Right ventricle myocardium superior (tissue), 1 donor: ENCODE measurements at regions not wholly inside any gene's neighbourhood (a gene's known extent, or its start where the extent isn't known, plus 50 kb on each side); places are given as distances from the start of the nearest gene placed in this dataset.
A peak's percentile ranks its signal among the peaks of the same experiment; 100 is the strongest.

ENCODE experiments used
- ATAC-seq: fragments of 200-7000 bp; cut with Tn5 transposase; one replicate; pipeline ENCODE4 v1.9.1; 2020; ENCODE audit warnings: mild to moderate bottlenecking; ENCODE audit not compliant: poor library complexity
- DNase-seq: peaks from one replicate; pipeline ENCODE4 v3.0.0-alpha.2; 2020
- intact Hi-C: fragments of 100-400 bp; cut with DNase I; formaldehyde crosslinking; loops from one replicate; pipeline ENCODE4 v1.11.2; 2022
- donor health status: DM: no; HTN: yes; CAD: no; lungs with severe emphysema.

DNA sequence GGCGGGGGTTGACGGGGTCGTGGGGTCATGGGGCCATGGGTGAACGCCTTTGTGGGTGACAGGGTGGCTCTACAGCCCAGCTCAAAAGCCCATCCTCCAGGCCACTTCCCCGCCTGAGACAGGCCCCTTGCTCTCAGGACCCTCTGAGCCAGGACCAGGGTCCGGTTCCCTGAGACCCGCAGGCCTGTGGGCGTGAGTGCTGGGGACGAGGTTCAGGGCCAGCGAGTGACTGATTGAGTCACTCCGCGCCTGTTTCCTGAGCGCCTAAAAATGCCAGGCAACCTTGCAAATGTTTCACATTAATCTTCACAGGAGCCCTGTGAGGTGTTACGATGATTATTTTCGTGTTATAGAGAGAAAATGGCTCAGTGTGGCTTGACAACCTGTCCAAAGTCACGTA is 97.8 kb downstream of the ZNF674 start:
- ATAC-seq = no peak
- intact Hi-C loops = no loop called here

DNA sequence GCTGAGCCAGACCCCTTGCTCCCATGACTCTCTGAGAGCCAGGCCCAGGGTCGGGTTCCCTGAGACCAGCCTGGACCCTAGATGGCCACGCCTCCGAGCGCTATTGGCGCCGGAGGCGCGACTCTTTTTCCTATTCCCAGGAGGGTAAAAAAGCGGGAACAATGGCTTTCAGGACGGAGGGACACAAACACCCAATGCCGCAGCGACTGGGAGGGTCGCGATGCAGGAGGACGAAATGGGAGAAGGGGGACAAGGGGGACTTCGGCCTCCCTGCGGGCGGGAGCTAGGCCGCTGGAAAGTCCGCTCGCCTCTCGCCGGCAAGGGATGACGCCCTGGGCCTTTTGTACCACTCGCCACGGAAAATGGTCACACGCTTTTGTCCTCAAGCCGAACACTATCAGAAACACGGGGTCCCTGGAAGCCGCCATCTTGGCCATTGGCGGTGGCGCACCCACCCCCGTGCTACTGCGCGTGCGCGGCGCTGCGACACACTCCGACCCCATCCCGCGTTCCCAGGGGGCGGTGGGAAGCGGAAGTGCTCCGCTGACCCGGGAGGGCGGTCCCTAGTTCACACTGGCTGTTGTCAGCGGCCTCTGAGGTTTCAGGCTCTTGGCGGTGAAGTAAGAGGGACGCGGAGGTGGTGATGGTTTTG is 98.4 kb downstream of the ZNF674 start:
- ATAC-seq = peak; percentile 100
- intact Hi-C loops = no loop called here
- DNase-seq = peak; percentile 92

More for the DNA sequence above, 97.8 kb downstream of the ZNF674 start:
- DNase-seq = no peak

- no peak for ATAC-seq
- no peak for DNase-seq
- intact Hi-C loops = no loop called here
Measured at GRCh38 chrX:46444011-46444410, 101.2 kb downstream of the ZNF674 start.

- ATAC-seq = no peak
- DNase-seq = no peak
- intact Hi-C loops = no loop called here
Measured at GRCh38 chrX:46436744-46437143, 108.5 kb downstream of the ZNF674 start.

DNA sequence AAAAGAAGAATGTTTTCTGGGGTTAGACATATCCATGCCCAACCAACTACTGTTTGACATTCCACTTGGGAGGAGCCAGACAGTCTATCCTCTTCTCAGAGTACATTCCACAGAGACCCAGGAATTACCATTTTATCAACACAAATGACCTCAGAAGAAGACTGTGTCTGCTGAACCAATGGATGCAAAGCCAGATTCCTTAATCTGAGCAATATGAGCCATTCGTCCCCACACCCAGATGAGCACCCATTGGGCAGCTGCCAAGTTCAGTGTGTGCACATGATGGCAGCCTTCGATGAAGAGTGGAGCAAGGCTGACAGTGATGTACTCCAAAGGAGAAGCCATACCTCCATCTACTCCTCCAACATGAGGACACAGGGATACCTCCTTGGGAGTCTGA is 111.3 kb downstream of the ZNF674 start:
- ATAC-seq (no peak), DNase-seq (no peak)
- intact Hi-C loops = no loop called here

- ATAC-seq = no peak
- intact Hi-C loops = no loop called here
- DNase-seq = peak; percentile 72
Measured at GRCh38 chrX:46408553-46409407, 136.4 kb downstream of the ZNF674 start.

- no peak for DNase-seq
- intact Hi-C loops = no loop called here
- no peak for ATAC-seq
Measured at GRCh38 chrX:46407753-46408130, 137.5 kb downstream of the ZNF674 start.

DNA sequence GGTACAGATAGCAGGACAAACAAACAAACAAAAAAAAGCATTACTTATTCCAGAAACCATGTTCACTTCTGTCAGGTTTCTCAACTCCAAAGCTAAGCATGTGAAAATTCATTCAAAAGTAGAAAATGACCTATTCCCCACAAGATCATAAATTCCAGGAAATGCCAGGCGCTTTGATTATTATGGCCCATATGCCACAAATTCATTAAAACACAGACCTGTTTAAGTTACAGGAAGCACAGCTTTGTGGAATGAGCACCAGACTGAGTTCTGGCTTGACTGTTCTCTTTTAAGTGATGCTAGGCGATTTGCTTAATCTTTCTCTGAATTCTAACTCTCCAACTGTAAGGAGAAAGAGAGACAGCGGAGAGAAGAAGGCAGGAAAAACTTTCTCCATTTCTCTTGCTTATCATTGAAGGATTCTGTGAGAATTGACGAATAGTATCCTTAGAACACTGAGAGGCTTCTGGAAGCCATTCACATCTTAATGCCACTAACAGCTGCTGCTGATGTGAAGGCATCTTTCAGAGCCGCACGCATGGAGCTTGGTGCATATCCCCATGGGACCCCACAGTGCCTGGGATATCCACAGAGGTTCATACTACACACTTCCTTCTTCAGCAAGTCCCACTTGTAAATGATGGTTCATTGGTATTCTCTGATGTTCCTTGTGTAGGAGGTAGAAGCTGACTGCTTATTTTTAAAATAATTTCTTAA is 138.0 kb downstream of the ZNF674 start:
- DNase-seq (no peak), ATAC-seq (no peak)
- intact Hi-C loops = no loop called here

DNA sequence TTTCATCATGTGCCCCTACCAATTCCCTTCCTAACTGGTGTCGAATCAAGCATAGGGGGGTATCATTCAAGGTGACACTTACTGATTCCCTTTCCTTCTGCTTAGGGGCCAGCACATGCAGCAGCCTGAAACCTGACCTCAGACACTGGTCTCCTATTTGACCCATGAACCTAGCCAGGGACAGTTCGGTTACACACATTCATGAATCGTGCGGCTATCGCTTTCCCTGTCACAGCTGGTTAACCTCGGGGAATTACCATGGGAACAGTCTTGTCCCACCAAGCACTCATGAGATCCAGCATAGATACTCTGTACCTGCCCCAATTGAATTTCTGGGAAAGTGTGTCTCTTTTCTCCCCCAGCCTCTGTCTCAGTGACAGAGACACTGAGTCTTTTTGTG is 140.4 kb downstream of the ZNF674 start:
- ATAC-seq (no peak), DNase-seq (no peak)
- intact Hi-C loops = no loop called here

GRCh38 chrX:46400530-46401443 is 144.4 kb downstream of the ZNF674 start:
- no peak for ATAC-seq
- intact Hi-C loops = no loop called here
- DNase-seq = no peak

DNA sequence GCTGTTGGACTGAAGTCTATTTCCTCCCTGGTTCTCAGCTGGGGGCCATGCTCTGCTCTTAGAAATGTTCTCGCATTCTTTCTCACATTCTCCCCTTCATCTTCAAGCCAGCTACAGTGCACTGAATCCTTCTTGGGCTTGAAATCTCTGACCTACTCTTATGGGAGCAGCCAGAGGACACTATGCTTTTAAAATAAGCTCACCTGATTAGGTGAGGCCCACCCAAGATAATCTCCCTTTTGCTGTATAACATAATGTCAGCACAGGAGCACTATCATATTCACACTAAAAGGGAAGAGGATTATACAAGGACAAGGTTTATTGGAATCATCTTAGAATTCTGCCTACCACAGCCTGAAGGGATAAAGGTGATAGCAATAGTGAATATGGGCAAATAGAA is 146.3 kb downstream of the ZNF674 start:
- intact Hi-C loops = no loop called here
- no peak for DNase-seq
- ATAC-seq = no peak

GRCh38 chrX:46398126-46398525 is 147.1 kb downstream of the ZNF674 start:
- intact Hi-C loops = no loop called here
- ATAC-seq (no peak), DNase-seq (no peak)

DNA sequence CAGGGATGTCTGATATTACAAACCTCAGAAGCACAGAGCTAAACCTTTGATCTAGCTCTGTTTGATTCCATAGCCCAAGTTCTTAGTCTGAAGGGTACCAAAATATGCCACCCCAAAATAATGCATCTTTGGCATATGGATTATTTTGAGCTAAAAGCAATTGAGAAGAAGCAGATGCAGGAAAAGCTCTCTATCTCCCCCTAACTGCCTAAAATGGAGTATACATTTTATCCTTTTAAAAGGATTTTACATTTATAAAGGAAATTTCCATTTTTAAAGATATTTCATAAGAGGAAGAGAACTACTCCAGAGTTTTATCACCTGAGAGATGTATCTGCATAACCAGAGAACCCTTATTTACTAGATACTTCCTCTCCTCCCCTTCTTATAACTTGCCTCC is 158.7 kb downstream of the ZNF674 start:
- DNase-seq = no peak
- intact Hi-C loops = no loop called here
- ATAC-seq = no peak

DNA sequence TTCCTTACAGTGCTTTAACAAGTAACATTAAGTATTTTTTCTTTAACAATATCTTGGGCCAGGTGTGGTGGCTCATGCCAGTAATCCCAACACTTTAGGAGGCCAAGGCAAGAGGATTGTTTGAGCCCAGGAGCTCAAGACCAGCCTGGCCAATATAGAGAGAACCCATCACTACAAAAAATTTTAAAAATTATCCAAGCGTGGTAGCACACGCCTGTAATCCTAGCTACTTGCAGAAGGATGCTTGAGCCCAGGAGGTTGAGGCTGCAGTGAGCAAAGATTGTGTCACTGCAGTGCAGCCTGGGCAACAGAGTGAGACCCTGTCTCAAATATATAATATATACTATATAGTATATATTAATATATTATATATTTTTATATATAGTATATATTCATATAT is 162.2 kb downstream of the ZNF674 start:
- DNase-seq = no peak
- intact Hi-C loops = no loop called here
- ATAC-seq = no peak

GRCh38 chrX:46382595-46382994 is 162.6 kb downstream of the ZNF674 start:
- ATAC-seq (no peak), DNase-seq (no peak)
- intact Hi-C loops = no loop called here

- intact Hi-C loops = no loop called here
Measured at GRCh38 chrX:46381630-46382029, 163.6 kb downstream of the ZNF674 start.

GRCh38 chrX:46380148-46380752 is 165.0 kb downstream of the ZNF674 start:
- intact Hi-C loops = no loop called here
- no peak for ATAC-seq
- DNase-seq = no peak

More at GRCh38 chrX:46381630-46382029, 163.6 kb downstream of the ZNF674 start:
- DNase-seq (no peak), ATAC-seq (no peak)

DNA sequence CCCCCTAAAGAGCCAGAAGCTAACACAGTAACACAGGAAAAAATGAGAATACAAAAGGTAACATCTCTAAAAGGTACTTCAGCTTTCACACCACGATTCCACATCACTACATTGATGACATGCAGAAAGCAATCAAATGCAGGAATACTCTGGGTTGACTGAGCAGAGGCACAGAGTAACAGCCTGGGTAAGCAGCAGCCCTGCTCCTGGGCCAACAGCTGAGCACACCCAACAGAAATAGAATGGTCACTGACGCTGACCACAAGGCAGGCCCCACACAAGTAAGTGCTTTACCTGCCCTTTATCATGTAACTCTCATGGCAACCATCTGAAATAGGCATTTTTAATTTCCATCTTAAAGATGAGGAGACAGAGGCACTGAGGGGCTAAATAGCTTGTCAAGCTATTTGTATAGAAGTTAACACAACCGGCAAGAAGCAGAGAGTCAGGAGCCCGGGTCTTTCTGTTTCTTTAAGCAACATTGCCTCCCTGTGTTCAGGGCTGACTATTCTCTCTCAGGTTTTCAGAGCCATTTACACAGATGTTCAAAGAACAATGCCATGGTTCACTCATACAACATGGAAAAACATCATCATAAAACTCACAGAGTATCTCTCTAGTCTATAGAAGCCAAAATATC is 168.9 kb downstream of the ZNF674 start:
- intact Hi-C loops = no loop called here
- DNase-seq (no peak), ATAC-seq (peak; percentile 68)
